Liver (tissue), 8 donors: ENCODE measurements at regions not wholly inside any gene's neighbourhood (a gene's known extent, or its start where the extent isn't known, plus 50 kb on each side); places are given as distances from the start of the nearest gene placed in this dataset.
"Not testable (repeated sequence)": the region's sequence is repeated elsewhere in the genome, so short reads cannot be mapped to it uniquely, and the experiment has no call there.

ENCODE experiments used
- DNase-seq: peaks from one replicate; pipeline ENCODE4 v3.0.0-alpha.2; 2017; ENCODE audit warnings: low spot score
- H3K27ac ChIP-seq, 2 donors: one replicate each; pipeline ENCODE4 v1.7.0; 2013; ENCODE audit warnings: inconsistent platforms in 2 of 2, low read length in 2 of 2, control low read depth in 1 of 2, low read depth in 1 of 2, mild to moderate bottlenecking in 1 of 2
- H3K27me3 ChIP-seq, 4 donors: one replicate each; pipeline versions ENCODE4 v1.6.1 to v1.7.0; 2013; ENCODE audit warnings: low read length in 3 of 4, inconsistent platforms in 1 of 4, mild to moderate bottlenecking in 1 of 4, moderate library complexity in 1 of 4; ENCODE audit not compliant: control insufficient read depth in 4 of 4, insufficient read depth in 4 of 4
- H3K36me3 ChIP-seq, 4 donors: one replicate each; pipeline versions ENCODE4 v1.6.1 to v1.7.0; 2013; ENCODE audit warnings: low read length in 3 of 4, mild to moderate bottlenecking in 3 of 4, low read depth in 1 of 4, moderate library complexity in 1 of 4; ENCODE audit not compliant: control insufficient read depth in 4 of 4, insufficient read depth in 3 of 4
- H3K4me1 ChIP-seq, 4 donors: one replicate each; pipeline versions ENCODE4 v1.6.1 to v1.7.0; 2013; ENCODE audit warnings: low read length in 3 of 4, mild to moderate bottlenecking in 3 of 4, moderate library complexity in 1 of 4; ENCODE audit not compliant: control insufficient read depth in 4 of 4, insufficient read depth in 4 of 4
- H3K4me3 ChIP-seq, 3 donors: one replicate each; pipeline versions ENCODE4 v1.6.1 to v1.7.0; 2013; ENCODE audit warnings: low read length in 3 of 3, control low read depth in 1 of 3, low read depth in 1 of 3, mild to moderate bottlenecking in 1 of 3
- H3K9ac ChIP-seq, 2 donors: one replicate each; pipeline ENCODE4 v1.7.0; 2013; ENCODE audit warnings: low read length in 2 of 2, mild to moderate bottlenecking in 2 of 2, moderate library complexity in 2 of 2, control low read depth in 1 of 2, low read depth in 1 of 2
- H3K9me3 ChIP-seq, 4 donors: one replicate each; pipeline versions ENCODE4 v1.6.1 to v1.7.0; 2013; ENCODE audit warnings: low read length in 3 of 4; ENCODE audit not compliant: control insufficient read depth in 4 of 4
- CTCF ChIP-seq: fragments of 150-350 bp; IDR thresholded peaks from 2 replicates; pipeline ENCODE4 v1.5.1; 2017; ENCODE audit warnings: improper control_type of control experiment, low read depth, low read length; ENCODE audit not compliant: missing input control
- EGR1 ChIP-seq, 2 donors: IDR thresholded peaks; 2 replicates each; pipeline ENCODE4 v1.6.1; 2016 to 2018; ENCODE audit warnings: antibody characterized with exemption in 2 of 2, low read depth in 2 of 2
- GABPA ChIP-seq, 2 donors: IDR thresholded peaks in 1 of 2; conservative IDR thresholded peaks in 1 of 2; 2 replicates each; pipeline ENCODE4 v1.6.1; 2016; ENCODE audit warnings: antibody characterized with exemption in 2 of 2, mild to moderate bottlenecking in 1 of 2, moderate library complexity in 1 of 2
- MAX ChIP-seq: IDR thresholded peaks from 2 replicates; pipeline ENCODE4 v1.6.1; 2016; ENCODE audit warnings: antibody characterized with exemption
- RAD21 ChIP-seq, 2 donors: IDR thresholded peaks; 2 replicates each; pipeline ENCODE4 v1.6.1; 2016; ENCODE audit warnings: antibody characterized with exemption in 2 of 2, mild to moderate bottlenecking in 2 of 2
- REST ChIP-seq: IDR thresholded peaks from 2 replicates; pipeline ENCODE4 v1.6.1; 2016; ENCODE audit warnings: antibody characterized with exemption, mild to moderate bottlenecking
- YY1 ChIP-seq: IDR thresholded peaks from 2 replicates; pipeline ENCODE4 v1.6.1; 2016; ENCODE audit warnings: antibody characterized with exemption, mild to moderate bottlenecking
- ZBTB33 ChIP-seq: IDR thresholded peaks from 2 replicates; pipeline ENCODE4 v1.6.1; 2016; ENCODE audit warnings: antibody characterized with exemption
- WGBS: extraction: QIAGEN DNeasy Blood & Tissue Kit; methylation state at CpG from one replicate; pipeline ENCODE4 v1.1.7; 2013; 5-methylcytosine and 5-hydroxymethylcytosine counted together
- donor health status: healthy.
- donor health status: healthy.
- donor health status: healthy.
- donor health status: healthy.
- donor health status: healthy.

- TF ChIP-seq GABPA (IDR thresholded peaks at IDR 0.05 in 1 of 2, conservative IDR thresholded peaks at IDR 0.05 in 1 of 2) (no peak), YY1 (no peak), EGR1 (IDR thresholded peaks at IDR 0.05; ENCODE audit: low read depth in 2 of 2) (no peak), RAD21 (IDR thresholded peaks at IDR 0.05) (no peak)
Measured at GRCh38 chr7:3146571-3147226, 103.0 kb upstream of the CARD11 start (continued).

- not testable (repeated sequence) for H3K36me3 ChIP-seq, H3K9ac ChIP-seq, H3K4me3 ChIP-seq, H3K9me3 ChIP-seq, H3K27ac ChIP-seq, H3K4me1 ChIP-seq, DNase-seq, H3K27me3 ChIP-seq
- WGBS, result 76% methylated on average over 4 of the region's 4 CpGs
Measured at GRCh38 chr7:3148471-3148870, 104.8 kb upstream of the CARD11 start.

- Histone ChIP-seq H3K27ac (no peak overlapping the region), H3K9me3 (no peaks in the 10 kb centered on the region), H3K4me3 (no peak overlapping the region), H3K4me1 (no peaks in the 10 kb centered on the region), H3K36me3 (no peaks in the 10 kb centered on the region), H3K27me3 (no peaks in the 10 kb centered on the region), H3K9ac (no peak overlapping the region)
- 81% methylated on average over 13 of the region's 13 CpGs for WGBS
- no peak for DNase-seq
- TF ChIP-seq ZBTB33 (no peak), REST (no peak), MAX (no peak), CTCF (no peak), YY1 (no peak), GABPA (IDR thresholded peaks at IDR 0.05 in 1 of 2, conservative IDR thresholded peaks at IDR 0.05 in 1 of 2) (no peak)
Measured at GRCh38 chr7:3149231-3149995, 105.7 kb upstream of the CARD11 start.
